HG03354 (cell line): ENCODE measurements at regions not wholly inside any gene's neighbourhood (a gene's known extent, or its start where the extent isn't known, plus 50 kb on each side); places are given as distances from the start of the nearest gene placed in this dataset.
A peak's percentile ranks its signal among the peaks of the same experiment; 100 is the strongest.

Source experiments
- ATAC-seq: cut with Tn5 transposase; IDR thresholded peaks from one replicate; pipeline ENCODE4 v1.9.1; 2021; ENCODE audit warnings: mild to moderate bottlenecking; ENCODE audit not compliant: unreplicated experiment, poor library complexity, severe bottlenecking

DNA sequence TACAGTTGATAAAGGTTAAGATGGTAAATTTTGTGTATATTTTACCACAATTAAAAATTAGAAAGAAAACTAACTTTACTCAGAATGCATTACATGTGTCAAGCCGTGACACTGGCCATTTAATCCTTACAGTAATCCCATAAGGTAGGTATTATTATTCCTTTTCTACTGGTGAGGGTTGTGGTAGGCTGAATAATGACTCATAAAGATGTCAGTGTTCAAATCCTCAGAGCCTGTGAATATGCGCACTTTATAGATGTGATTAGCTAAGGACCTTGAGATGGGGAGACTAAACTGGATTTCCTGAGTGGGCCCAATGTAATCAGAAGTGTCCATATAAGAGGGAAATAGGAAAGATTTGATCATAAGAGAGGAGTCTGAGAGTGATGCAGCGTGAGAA is 288.1 kb downstream of the TMEM167A start:
- no peak for ATAC-seq

DNA sequence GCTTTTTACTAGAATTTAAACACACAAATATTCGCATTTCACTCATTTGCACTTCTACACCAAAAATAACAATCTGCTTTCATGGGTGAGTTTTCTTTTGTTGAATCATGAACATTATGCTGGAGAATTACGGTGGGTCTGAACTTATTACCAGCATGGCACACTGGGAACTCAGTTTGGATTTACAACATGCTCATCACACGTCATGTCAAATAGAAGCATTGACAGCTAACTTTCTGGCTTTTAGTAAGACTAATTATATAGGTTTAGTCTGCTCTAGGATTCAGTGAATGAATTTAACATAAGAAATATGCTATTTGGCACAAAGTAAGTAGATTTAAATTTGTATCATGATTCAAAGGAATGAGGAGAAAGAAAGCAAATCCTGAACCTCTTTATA is 290.4 kb downstream of the TMEM167A start:
- no peak for ATAC-seq

DNA sequence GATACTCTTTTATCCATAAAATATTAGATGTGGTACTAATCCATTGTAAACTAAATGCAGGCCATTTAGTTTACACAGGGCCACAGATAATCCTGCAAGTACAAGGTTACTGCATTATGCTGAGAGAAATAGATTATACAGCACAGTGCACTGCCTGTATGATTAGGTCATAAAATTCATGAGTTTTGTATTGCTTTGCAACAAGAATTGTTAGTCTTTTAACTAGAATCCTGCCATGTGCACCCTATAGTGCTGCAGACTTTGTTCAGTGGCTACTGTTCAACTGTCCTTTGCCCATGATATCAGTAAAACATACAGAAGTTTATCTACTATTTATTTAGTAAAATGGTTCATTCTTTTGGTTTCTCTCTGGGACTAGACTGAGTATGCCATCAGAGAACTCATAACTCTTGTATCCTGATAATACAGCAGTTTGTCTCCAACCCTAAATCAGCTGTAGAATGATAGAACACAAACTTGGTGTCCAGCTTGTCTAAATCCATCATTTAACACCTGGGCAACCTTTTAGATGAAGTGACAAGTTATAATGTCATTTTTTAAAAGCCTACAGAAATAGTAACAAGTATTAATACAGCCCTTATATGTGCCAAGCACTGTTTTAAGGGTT is 291.2 kb downstream of the TMEM167A start:
- no peak for ATAC-seq

DNA sequence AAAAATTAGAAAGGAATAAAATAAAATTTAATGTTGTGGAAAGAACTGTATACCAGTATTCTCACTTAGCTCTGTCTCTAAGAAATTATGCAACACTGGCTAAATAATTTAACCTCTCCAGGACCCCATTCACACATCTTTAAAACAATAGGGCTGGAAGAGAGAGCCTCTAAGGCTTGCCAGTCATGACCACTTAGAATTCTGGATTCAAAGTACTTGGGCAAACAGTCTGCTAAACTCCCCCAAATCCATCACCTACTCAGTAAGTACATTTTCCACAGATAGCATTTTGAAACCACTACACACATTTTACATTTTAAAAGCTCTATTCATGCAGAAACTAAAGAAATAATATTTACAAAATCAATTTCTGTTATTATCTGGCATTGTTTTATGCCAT is 291.7 kb downstream of the TMEM167A start:
- no peak for ATAC-seq

DNA sequence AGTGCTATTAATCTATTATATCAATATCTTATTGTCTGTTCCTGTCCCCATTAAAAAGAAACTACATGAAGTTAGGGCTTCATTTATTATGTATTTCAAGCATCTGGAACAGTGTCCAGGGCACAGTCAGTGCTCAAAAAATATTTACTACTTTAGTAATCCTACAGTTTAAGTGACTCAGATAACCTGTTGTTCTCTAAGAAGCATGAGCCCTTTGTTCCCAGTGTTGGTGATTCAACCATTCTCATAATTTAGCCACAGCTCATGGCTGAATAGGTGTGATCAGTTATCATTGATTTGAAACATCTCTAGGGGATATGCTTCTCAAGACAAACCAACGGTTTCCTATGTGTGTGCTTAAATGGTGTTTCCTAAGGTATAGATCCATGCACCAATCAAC is 292.7 kb downstream of the TMEM167A start:
- no peak for ATAC-seq

DNA sequence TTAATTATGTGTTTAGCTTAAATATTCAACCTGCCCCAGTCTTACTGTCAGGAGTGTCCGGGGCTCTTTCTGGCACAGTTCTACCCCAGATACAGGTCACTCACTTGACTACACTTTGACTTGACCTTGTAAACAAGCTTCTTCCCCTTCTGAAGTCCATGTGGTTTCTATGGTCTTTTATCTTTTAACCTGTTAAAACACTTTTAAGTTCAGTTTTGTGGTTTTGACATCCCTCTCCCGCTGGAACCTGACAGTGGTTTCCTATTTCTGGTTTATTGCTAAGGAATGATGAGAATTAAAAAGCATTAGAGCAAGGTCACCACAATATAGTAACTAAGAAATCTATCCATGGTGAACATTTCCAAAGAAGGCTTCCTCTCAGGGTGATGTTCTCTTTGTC is 300.1 kb downstream of the TMEM167A start:
- ATAC-seq, result no peak

DNA sequence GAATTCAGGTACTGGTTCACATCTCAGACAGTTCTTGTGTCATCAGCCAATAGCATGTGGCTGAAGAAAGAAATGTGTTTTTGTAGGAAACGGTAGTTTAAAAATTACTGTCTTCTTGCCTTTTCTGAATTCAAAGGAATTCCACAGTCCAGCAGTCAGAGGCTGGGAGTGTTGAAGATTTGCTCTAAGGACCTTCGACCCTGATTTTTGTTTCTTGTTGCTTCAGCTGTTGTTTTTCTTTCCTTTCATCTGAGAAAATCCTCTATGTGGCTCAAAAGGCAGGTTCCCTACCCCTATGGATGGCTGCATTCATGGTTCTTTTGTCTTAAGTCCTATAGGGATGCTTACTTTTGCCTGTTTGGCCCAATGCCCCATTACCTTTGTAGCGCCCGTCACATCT is 304.9 kb downstream of the TMEM167A start:
- ATAC-seq, result no peak

DNA sequence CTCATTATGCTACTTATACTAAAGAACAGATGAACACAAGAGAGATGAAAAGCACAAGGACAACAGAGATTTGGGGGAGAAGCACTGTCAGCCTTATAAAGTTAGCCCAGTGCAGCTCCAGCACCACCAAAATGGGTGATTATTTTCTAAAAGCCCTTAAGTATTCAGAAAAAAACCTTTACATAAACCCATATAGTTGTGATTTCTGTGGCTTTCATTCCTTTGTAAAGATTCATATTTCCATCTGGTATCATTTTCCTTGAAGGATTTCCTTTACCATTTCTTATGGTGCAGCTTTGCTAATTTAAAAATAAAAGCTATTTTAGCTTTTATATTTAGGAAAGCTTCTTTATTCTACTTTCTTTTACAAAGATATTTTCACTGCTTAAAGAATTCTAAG is 311.0 kb downstream of the TMEM167A start:
- ATAC-seq, result no peak

DNA sequence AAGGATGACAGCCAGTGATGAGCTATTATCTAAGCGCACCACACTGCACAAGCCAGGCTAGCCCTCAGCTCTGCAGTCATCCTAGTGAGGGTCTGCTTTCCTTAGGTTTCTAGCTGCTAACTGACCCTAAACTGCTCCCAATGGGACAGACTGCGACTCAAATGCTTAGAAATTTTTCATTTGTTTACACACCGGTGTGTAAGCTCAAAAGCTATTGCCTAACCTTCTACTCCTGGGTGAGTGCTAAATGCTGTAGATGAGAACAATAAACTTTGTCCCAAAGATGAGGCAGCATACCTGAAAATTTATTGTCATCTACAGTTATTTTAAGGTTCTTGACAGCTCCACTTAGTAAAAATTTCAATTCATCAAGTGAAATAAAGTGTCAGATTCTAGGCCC is 311.4 kb downstream of the TMEM167A start:
- ATAC-seq, result no peak

DNA sequence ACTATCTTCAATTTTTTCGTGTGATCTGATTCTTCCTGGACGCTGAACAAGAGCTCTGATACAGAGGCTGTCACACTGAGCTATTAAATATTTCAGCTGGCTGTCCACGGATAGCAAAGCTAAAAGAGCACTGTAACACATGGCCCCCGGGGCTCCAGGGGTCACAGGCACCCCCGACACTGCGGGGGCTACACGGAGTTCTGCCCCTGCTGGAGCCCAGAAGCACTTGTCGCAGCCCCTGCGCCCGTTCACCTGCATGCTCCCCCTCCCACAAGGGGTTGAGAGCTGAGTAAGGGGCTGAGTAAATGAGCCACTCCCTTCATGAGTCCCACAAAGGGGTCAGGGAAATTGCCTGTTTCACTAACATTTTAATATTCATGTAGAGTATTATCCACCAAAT is 316.3 kb downstream of the TMEM167A start:
- ATAC-seq, result no peak

DNA sequence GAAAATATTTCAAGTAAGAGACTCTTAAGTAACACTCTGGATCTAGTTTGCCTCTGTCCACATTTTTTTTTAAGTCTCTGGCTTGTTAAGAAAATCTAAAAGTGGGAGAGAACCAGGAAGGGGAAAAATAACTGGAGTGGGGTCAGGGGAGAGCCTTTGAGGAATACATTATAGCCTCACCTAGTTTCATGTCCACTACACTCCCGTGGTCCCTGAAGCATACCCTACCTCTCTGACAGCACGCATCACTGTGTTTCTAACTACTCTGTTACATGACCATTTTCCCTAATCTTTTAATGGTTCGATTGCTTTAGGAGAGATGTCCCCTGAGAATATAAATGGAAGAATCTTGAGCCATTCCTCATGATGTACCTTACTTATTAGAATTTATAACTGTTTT is 318.3 kb downstream of the TMEM167A start:
- no peak for ATAC-seq

DNA sequence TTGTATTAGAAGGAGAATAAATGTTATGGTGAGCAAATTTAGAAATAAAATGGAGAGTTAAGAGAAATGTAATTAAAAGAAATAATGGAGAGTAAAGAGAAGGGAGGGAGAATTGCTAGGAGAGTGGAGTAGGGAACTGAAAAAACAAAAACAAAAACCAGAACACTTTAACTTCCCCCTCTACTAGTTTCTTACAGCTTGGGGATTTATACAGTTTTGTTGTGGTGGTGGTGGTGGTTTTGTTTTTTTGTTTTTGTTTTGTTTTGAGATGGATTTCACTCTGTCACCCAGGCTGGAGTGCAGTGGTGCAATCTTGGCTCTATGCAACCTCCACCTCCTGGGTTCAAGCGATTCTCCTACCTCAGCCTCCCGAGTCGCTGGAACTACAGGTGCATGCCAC is 322.4 kb downstream of the TMEM167A start:
- peak; percentile 96 for ATAC-seq

DNA sequence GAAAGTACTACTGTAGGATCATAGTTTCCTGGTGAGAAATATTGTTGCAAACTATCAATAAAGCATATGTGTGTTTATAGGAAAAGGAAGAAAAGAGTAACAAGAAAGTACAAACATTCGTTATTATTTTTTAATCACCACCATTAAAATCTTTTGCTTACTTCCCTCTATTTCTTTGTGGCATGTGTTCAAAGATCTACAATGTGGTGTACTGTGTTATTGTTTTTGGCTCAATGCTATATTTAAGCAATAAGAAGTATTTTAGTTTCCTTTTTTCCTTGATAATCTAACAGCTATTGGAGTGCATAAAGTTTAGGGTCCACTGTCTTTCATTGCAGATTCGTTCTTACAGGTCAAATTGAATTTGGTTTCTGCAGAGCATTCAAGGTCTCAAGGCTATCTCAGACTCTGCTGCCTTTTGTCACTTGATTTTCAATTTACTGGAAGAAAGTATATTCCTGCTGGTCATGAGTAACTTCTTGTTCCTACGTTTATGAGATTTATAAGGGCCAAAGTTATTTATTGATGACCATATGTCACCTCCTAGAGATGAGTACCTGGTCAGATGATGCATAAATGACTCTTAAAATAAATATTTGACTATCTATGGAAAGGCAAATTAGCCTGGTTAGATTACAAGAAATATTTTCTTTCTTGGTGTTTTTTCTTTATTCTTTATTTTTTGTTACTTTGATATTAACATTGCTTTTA is 323.0 kb downstream of the TMEM167A start:
- ATAC-seq, result no peak

DNA sequence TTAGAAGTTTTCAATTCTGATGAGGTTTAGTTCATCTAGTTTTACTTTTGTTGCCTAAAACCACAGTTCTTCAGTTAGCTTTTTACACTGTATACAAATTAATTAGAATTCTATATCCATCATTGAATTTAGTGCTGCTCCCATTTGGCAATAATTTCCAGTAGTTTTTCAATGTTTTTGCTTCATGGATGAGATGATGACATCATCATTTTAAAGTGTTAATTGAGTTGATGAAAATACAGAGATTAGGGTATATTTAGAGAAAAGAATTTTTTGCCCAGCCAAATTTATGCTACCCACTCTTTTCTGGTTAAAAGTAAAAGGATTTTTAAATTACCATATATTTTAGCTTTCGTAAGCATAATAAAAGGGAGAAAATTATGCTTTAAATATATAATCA is 323.8 kb downstream of the TMEM167A start:
- ATAC-seq, result no peak

DNA sequence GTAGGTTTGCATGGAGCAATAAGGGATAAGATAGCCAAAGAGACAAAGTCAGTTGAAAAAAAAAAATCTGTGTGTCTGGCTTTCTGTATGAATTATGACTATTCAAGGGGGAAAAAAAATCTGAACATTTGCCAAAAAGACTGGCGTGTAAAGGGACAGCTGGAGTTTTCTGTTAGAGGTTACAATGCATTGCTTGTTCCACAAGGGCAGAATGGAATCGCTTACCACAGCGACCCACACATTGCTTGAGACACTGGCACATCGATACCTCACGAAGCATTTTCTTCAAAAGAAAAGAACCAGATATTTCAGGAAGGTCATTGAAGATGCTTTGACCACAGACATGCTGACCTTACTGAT is 327.8 kb downstream of the TMEM167A start:
- ATAC-seq, result peak; percentile 45

DNA sequence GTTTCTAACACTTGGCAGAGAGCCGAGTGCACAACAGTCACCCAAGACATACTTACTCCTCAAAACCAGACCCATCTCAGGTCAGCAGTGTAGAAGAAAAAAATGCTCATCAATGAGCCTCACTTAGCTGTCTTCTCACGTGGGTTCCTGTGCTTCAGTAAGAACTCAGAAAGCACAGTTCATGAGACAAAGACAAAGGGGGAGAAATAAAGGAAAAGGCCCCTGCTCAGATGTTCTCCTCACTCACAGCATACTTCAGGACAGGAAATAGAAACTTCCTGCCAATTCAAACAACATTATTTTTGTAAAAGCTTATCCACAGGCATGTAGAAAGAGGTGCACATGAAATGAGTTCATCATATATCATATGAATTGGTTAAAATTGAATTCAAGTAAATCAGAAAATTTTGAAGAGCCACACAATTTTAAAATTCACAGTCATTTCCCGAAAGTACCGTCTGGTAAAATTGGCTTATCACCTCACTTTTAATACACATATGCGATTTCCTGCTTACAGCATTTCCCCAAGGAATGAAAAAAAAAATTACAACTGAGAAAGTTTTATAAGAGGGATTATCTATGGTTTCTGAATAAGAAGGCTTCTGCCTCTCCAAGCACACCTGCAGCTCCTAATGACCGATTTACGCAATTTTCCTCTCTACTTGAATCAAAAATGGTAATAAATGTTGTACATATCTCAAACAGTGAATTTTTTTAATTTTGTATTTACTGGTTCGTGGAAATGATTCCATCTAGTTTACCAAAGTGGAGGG is 328.3 kb downstream of the TMEM167A start:
- no peak for ATAC-seq

DNA sequence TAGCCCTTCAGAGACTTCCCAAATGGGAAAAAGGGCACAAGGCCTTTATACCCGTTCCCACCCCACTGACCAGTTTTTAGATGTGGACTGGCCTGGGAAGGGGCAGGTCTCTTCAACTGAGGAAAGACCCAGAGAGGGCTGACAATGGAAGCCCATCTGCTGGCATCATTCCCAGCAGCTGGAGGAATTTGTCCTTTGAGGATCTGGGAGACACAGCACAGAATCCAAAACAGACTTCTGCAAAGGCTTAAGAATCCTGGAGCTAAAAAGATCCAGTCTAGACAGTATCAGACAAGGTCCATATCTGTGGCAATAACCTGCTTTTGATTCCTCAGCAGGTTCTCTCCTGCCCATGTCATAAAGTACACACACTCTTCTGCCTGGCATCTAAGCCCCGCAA is 329.2 kb downstream of the TMEM167A start:
- no peak for ATAC-seq

DNA sequence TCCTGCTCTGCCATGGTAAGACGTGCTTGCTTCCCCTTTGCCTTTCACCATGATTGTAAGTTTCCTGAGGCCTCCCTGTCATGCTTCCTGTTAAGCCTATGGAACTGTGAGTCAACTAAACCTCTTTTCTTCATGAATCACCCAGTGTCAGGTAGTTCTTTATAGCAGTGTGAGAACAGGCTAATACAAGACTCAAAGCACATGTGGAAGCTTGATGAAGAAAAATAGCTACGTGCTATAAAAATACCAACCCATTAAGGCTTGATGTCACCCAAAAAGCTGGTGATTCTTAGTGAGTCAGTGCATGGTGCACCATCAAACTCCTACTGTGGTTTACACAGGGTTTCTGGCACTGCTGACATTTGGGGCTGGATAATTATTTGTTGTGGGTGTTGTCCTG is 332.2 kb downstream of the TMEM167A start:
- ATAC-seq, result no peak

DNA sequence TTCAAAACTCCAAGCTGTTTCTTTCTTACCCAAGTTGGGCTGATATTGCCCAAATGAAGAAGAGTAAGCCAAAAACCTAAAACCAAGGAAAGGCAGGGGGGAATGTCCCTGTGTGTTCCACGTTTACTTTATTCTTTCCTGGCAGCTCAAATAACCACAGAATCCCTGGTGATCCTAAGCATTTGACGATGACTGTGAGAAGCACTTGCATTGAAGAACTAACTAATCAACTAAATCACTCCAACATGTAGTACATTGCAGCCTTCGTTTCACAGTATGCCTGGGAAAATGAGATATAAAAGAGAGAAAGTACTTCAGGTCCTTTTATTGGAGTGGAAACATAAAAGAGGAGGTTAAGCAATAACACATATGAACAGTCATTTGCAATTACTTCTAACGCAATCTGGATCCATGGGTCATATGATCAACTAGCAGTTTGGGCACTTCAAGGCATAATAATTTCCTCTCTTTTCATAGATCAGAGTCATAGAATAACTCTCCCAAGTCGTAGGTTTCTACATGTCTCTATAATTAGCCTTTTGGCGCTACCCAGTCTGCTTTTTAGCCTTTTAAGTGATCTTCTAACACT is 338.4 kb downstream of the TMEM167A start:
- ATAC-seq, result no peak

DNA sequence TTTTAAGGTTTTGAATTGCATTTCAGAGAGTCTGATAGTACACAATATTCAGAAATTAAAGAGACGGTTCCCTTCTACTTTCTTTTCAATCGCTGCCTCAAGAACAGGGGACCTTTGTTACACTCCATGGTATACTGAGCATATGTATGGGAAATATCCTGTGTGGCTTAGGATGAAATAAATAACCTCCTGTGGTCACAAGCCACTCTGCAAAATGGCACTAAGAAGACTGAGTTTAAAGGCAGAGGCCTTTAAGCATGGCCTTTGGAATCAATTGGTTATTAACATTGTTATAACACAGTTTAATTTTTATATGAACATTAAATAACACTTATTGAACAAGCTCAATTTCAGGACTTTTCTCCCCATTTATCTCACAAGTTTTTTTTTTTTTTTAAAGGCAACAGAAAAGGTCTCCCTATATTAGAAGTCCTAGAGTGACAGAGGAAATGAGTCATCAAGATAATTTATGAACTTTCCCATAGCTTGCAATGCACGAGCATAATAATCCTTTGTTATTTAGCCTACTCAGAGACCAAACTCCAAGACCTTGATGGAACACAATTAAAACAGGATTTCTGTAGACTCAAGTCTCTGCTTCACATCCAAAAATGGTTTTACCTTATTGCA is 341.9 kb downstream of the TMEM167A start:
- no peak for ATAC-seq
